Neural progenitor cell (in vitro differentiated cells): ENCODE measurements at regions not wholly inside any gene's neighbourhood (a gene's known extent, or its start where the extent isn't known, plus 50 kb on each side); places are given as distances from the start of the nearest gene placed in this dataset.

Experiments used
- DNase-seq: peaks from one replicate; pipeline ENCODE4 v3.0.0-alpha.2; 2016; ENCODE audit warnings: low spot score
- H2AFZ ChIP-seq: fragments of 200-600 bp; sonication (generic); replicated peaks from 2 replicates; pipeline ENCODE4 v1.6.1; 2016; ENCODE audit warnings: antibody characterized with exemption
- H3F3A ChIP-seq: fragments of 200-600 bp; sonication (generic); 2 replicates; pipeline ENCODE4 v1.6.1; 2016; ENCODE audit warnings: antibody characterized with exemption, low read depth
- H3K27ac ChIP-seq: fragments of 200-600 bp; sonication (generic); 2 replicates; pipeline ENCODE4 v1.5.1; 2016; ENCODE audit warnings: mild to moderate bottlenecking
- H3K27me3 ChIP-seq: fragments of 200-600 bp; sonication (generic); 2 replicates; pipeline ENCODE4 v1.6.1; 2016; ENCODE audit warnings: mild to moderate bottlenecking, moderate library complexity
- H3K36me3 ChIP-seq: fragments of 200-600 bp; sonication (generic); 2 replicates; pipeline ENCODE4 v1.5.1; 2016
- H3K4me1 ChIP-seq: fragments of 200-600 bp; sonication (generic); 2 replicates; pipeline ENCODE4 v1.6.1; 2016; ENCODE audit warnings: mixed run types
- H3K4me2 ChIP-seq: fragments of 200-600 bp; sonication (generic); 2 replicates; pipeline ENCODE4 v1.6.1; 2016
- H3K4me3 ChIP-seq: fragments of 200-600 bp; sonication (generic); 2 replicates; pipeline ENCODE4 v1.5.1; 2016
- H3K79me2 ChIP-seq: fragments of 200-600 bp; sonication (generic); 2 replicates; pipeline ENCODE4 v1.6.1; 2016; ENCODE audit warnings: low read depth
- H3K9ac ChIP-seq: fragments of 200-600 bp; sonication (generic); 2 replicates; pipeline ENCODE4 v1.6.1; 2016
- H3K9me3 ChIP-seq: fragments of 200-600 bp; sonication (generic); 2 replicates; pipeline ENCODE4 v1.5.1; 2016; ENCODE audit warnings: low read depth
- H4K20me1 ChIP-seq: fragments of 200-600 bp; sonication (generic); 2 replicates; pipeline ENCODE4 v1.6.1; 2016; ENCODE audit warnings: low read depth
- H3K27ac Mint-ChIP-seq: 3 replicates; pipeline ENCODE4 v1.8.0; 2021; ENCODE audit warnings: mixed read lengths
- H3K27me3 Mint-ChIP-seq: 2 replicates; pipeline ENCODE4 v1.8.0; 2022; ENCODE audit warnings: low read depth, mild to moderate bottlenecking, inconsistent platforms, moderate library complexity, mixed read lengths; ENCODE audit not compliant: insufficient read depth
- H3K36me3 Mint-ChIP-seq: 3 replicates; pipeline ENCODE4 v1.8.0; 2021; ENCODE audit warnings: mixed read lengths
- H3K4me1 Mint-ChIP-seq: 3 replicates; pipeline ENCODE4 v1.8.0; 2021; ENCODE audit warnings: mixed read lengths
- H3K4me3 Mint-ChIP-seq: 3 replicates; pipeline ENCODE4 v1.8.0; 2021; ENCODE audit warnings: mild to moderate bottlenecking, moderate library complexity, mixed read lengths
- H3K9me3 Mint-ChIP-seq: 3 replicates; pipeline ENCODE4 v1.8.0; 2020; ENCODE audit warnings: mixed read lengths
- EZH2 ChIP-seq: fragments of 200-600 bp; sonication (generic); IDR thresholded peaks from 2 replicates; pipeline ENCODE4 v1.6.1; 2017; ENCODE audit warnings: antibody characterized with exemption, mild to moderate bottlenecking, moderate library complexity
- EZH2phosphoT487 ChIP-seq: fragments of 200-600 bp; sonication (generic); IDR thresholded peaks from 2 replicates; pipeline ENCODE4 v1.6.1; 2017; ENCODE audit warnings: antibody characterized with exemption
- TF ChIP-seq, protein P1 (sequence below): fragments of 200-600 bp; sonication (generic); IDR thresholded peaks from 2 replicates; pipeline ENCODE4 v1.5.1; 2017; ENCODE audit warnings: antibody characterized with exemption, mild to moderate bottlenecking

DNA sequence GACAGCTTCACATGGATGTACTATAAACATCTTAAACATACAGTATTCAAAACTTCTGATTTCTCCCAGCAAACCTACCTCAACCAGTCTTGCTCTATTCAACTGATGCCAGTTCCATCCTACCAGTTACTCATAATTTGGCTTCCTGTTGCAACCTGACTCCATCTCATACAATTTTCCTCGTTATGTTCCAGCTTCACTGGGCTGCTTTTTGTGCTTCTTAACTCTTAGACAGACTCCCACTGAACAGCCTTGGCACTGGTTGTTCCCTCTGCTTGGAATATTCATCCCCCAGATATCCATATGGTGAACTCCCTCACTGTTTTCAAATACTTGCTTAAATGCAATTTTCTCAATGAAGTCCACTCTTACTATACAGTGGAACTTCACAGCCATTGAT, 249.2 kb downstream of the AEBP2 start:
- H3K79me2 ChIP-seq = no peaks in the 10 kb centered on the region

DNA sequence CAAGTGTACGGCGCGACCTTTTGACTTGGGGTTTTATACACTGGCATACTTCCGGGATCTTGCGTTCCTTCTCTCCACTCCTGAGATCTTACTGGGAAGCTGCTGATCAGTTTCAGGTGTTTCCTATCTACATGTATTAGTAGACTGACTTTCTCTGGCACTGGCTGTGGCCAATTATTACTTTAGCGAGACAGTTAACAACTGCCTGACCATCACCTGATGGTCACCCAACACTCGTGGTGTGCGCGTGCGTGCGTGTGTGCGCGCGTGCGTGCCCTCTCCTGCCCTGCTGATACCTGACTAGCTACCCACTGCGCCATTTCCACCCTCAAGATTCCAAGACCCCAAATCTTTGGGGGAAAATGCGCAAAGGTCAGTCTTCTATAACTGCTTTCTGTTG, 249.9 kb downstream of the AEBP2 start:
- no peaks in the 10 kb centered on the region for H3K9me3 ChIP-seq
- no peaks in the 10 kb centered on the region for H3K4me1 Mint-ChIP-seq
- H3K27me3 ChIP-seq = no peaks in the 10 kb centered on the region
- no peaks in the 10 kb centered on the region for H3K36me3 Mint-ChIP-seq
- DNase-seq = no peak
- H3K4me3 ChIP-seq = no peak overlapping the region
- no peaks in the 10 kb centered on the region for H3K27me3 Mint-ChIP-seq
- no peaks in the 10 kb centered on the region for H3F3A ChIP-seq
- H2AFZ ChIP-seq = no peak overlapping the region
- H3K4me3 Mint-ChIP-seq = no peak overlapping the region
- H3K27ac Mint-ChIP-seq = no peak overlapping the region
- no peaks in the 10 kb centered on the region for H3K4me1 ChIP-seq
- no peak overlapping the region for H3K9ac ChIP-seq
- no peaks in the 10 kb centered on the region for H3K9me3 Mint-ChIP-seq
- no peaks in the 10 kb centered on the region for H3K36me3 ChIP-seq
- no peaks in the 10 kb centered on the region for H3K79me2 ChIP-seq
- H4K20me1 ChIP-seq = no peaks in the 10 kb centered on the region
- TF ChIP-seq EZH2 (no peak), EZH2phosphoT487 (no peak)
- TF ChIP-seq, protein P1, sequence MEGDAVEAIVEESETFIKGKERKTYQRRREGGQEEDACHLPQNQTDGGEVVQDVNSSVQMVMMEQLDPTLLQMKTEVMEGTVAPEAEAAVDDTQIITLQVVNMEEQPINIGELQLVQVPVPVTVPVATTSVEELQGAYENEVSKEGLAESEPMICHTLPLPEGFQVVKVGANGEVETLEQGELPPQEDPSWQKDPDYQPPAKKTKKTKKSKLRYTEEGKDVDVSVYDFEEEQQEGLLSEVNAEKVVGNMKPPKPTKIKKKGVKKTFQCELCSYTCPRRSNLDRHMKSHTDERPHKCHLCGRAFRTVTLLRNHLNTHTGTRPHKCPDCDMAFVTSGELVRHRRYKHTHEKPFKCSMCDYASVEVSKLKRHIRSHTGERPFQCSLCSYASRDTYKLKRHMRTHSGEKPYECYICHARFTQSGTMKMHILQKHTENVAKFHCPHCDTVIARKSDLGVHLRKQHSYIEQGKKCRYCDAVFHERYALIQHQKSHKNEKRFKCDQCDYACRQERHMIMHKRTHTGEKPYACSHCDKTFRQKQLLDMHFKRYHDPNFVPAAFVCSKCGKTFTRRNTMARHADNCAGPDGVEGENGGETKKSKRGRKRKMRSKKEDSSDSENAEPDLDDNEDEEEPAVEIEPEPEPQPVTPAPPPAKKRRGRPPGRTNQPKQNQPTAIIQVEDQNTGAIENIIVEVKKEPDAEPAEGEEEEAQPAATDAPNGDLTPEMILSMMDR = no peak
- no peak overlapping the region for H3K4me2 ChIP-seq
- H3K27ac ChIP-seq = no peak overlapping the region

More for the DNA sequence above, 249.2 kb downstream of the AEBP2 start:
- no peaks in the 10 kb centered on the region for H3F3A ChIP-seq
- Mint-ChIP-seq H3K4me1 (peaks cover 2% of the 10 kb centered on the region), H3K27me3 (no peaks in the 10 kb centered on the region), H3K9me3 (no peaks in the 10 kb centered on the region), H3K4me3 (no peak overlapping the region), H3K27ac (no peak overlapping the region), H3K36me3 (no peaks in the 10 kb centered on the region)
- TF ChIP-seq EZH2 = no peak
- no peak for TF ChIP-seq EZH2phosphoT487
- TF ChIP-seq, protein P1 = no peak
- H3K27ac ChIP-seq = no peak overlapping the region
- no peak overlapping the region for H3K4me2 ChIP-seq
- no peak for DNase-seq
- H3K9ac ChIP-seq = no peak overlapping the region
- H3K4me1 ChIP-seq = no peaks in the 10 kb centered on the region
- H3K9me3 ChIP-seq = no peaks in the 10 kb centered on the region
- no peak overlapping the region for H2AFZ ChIP-seq
- no peak overlapping the region for H3K4me3 ChIP-seq
- H4K20me1 ChIP-seq = no peaks in the 10 kb centered on the region
- no peaks in the 10 kb centered on the region for H3K36me3 ChIP-seq
- H3K27me3 ChIP-seq = no peaks in the 10 kb centered on the region

DNA sequence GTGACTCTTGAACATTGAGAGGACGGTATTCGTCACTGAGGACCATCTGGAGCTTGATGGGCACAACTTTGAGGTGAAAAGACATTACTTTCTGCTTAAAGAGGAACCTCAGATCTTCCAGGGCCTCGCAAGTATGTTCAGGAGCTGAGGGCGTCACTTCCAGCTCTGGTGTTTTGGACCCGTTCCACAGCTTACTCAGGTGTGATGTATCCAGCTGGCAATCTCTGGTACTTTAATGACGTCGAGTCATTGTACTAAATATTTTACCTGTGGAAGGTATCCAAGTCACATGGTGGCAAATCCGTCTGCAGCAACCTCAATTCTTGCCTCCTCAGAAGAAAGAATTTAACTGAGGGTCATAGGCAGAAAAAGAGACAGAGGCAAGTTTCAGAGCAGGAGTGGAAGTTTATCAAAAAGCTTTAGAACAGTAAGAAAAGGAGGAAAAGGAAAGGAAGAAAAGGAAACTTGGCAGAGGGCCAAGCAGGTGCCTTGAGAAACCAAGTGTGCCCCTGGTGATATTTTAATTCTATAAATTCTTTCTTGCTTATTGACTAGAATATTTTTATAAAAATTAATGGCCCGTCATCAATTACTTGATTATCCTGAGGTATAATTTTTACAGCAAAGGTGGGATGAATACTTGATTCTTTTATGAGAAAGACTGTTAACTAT, 250.6 kb downstream of the AEBP2 start:
- H3K79me2 ChIP-seq = no peaks in the 10 kb centered on the region
- Mint-ChIP-seq H3K27me3 (no peaks in the 10 kb centered on the region), H3K27ac (no peak overlapping the region), H3K4me3 (no peak overlapping the region), H3K4me1 (no peaks in the 10 kb centered on the region), H3K9me3 (no peaks in the 10 kb centered on the region), H3K36me3 (no peaks in the 10 kb centered on the region)
- TF ChIP-seq, protein P1 = no peak
- H3K27ac ChIP-seq = no peak overlapping the region
- DNase-seq = no peak
- no peaks in the 10 kb centered on the region for H3K36me3 ChIP-seq
- no peak overlapping the region for H3K4me2 ChIP-seq
- no peaks in the 10 kb centered on the region for H3K4me1 ChIP-seq
- H3F3A ChIP-seq = no peaks in the 10 kb centered on the region
- no peak overlapping the region for H3K4me3 ChIP-seq
- H3K9me3 ChIP-seq = no peaks in the 10 kb centered on the region
- H4K20me1 ChIP-seq = no peaks in the 10 kb centered on the region
- H3K27me3 ChIP-seq = no peaks in the 10 kb centered on the region
- no peak overlapping the region for H3K9ac ChIP-seq
- no peak overlapping the region for H2AFZ ChIP-seq
